ENCODE measurements at regions not wholly inside any gene's neighbourhood (a gene's known extent, or its start where the extent isn't known, plus 50 kb on each side); places are given as distances from the start of the nearest gene placed in this dataset.

DNA sequence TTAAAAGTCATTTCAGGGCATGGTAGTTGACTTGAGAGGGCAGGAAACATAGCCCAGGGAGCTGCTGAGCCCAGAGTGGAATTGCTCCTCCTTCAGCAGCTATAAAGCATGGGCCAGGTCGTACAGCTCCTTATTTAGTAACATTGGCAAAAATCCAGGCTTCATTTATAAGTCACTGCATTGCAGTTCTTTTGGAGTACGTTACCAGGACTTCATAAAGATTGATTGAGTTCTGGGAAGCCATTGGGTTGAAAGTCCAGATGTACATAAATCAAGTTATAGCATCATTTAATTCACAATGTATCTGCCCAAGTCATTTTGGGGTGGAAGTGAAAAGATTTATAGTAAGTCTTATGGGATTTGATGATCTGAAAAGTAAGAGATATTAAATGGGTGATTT lies 53.0 kb upstream of the ANKEF1 start:
- Histone ChIP-seq H3K27me3 (no peaks in the 10 kb centered on the region), H3K27ac (no peak overlapping the region), H3K4me3 (no peak overlapping the region), H3K9me3 (no peaks in the 10 kb centered on the region), H3K36me3 (no peaks in the 10 kb centered on the region), H3K4me1 (peaks cover 0 to 19% (median 0%) of the 10 kb centered on the region in 12 donors)
- 31 to 45% (median 36%) methylated on average over 2 of the region's 2 CpGs for WGBS, 4 donors
- DNase-seq (no peak), ATAC-seq (no peak)
- intact Hi-C loops (cut with DNase I): loop anchor here in 2 of 10 donors (2.0 to 5.0 kb wide), 3 partner anchors 103 to 445 kb away; no protein-coding TSS in a partner anchor
- no peak for TF ChIP-seq POLR2A (IDR thresholded peaks at IDR 0.05)
- TF ChIP-seq, protein P1, sequence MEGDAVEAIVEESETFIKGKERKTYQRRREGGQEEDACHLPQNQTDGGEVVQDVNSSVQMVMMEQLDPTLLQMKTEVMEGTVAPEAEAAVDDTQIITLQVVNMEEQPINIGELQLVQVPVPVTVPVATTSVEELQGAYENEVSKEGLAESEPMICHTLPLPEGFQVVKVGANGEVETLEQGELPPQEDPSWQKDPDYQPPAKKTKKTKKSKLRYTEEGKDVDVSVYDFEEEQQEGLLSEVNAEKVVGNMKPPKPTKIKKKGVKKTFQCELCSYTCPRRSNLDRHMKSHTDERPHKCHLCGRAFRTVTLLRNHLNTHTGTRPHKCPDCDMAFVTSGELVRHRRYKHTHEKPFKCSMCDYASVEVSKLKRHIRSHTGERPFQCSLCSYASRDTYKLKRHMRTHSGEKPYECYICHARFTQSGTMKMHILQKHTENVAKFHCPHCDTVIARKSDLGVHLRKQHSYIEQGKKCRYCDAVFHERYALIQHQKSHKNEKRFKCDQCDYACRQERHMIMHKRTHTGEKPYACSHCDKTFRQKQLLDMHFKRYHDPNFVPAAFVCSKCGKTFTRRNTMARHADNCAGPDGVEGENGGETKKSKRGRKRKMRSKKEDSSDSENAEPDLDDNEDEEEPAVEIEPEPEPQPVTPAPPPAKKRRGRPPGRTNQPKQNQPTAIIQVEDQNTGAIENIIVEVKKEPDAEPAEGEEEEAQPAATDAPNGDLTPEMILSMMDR (IDR thresholded peaks at IDR 0.05): no peak

DNA sequence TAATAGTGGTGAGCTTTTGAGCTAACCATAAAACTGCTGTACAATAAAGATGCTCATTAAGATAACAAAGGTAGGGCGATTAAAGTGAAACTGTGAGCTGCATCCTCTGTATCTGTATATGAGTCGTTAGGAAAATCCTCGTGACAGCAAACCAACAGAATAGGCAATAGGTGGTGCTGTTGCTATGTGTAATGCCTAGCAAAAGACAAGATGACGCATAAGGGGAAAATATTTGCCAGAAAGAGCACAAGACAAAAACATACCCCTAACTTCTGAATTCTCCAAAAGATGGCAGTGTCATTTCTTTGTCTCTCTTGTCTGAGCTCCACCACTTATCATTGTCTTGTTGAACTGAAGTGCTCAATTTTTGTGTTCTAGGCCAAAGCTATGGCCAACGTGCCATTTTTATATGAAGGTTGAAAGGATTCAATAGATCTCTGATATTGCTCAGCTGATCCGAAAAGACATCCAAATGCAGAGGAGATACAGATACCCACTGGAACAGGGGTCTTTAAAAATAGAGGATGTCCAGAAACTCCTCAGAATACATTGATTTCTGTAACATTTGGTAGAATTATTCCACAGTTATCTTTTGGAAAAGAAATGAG lies 56.3 kb upstream of the ANKEF1 start:
- DNase-seq: peak in 2 of 5 donors; percentile 32 to 40
- intact Hi-C loops (cut with DNase I): loop anchor here (2.0 to 10.0 kb wide), 9 partner anchors 99 to 1566 kb away; no protein-coding TSS in a partner anchor
- ATAC-seq: peak; percentile 58 to 91 (median 88)
- 21 to 26% (median 23%) methylated on average over 6 of the region's 6 CpGs for WGBS, 4 donors
- peaks cover 0 to 9% (median 0%) of the 10 kb centered on the region in 12 donors for H3K4me1 ChIP-seq
- H3K36me3 ChIP-seq: no peaks in the 10 kb centered on the region
- no peaks in the 10 kb centered on the region for H3K9me3 ChIP-seq
- no peak overlapping the region for H3K27ac ChIP-seq
- TF ChIP-seq, protein P1 (IDR thresholded peaks at IDR 0.05): peak; percentile 54 to 92 (median 78)
- TF ChIP-seq POLR2A (IDR thresholded peaks at IDR 0.05): no peak
- no peak overlapping the region for H3K4me3 ChIP-seq
- H3K27me3 ChIP-seq: no peaks in the 10 kb centered on the region

DNA sequence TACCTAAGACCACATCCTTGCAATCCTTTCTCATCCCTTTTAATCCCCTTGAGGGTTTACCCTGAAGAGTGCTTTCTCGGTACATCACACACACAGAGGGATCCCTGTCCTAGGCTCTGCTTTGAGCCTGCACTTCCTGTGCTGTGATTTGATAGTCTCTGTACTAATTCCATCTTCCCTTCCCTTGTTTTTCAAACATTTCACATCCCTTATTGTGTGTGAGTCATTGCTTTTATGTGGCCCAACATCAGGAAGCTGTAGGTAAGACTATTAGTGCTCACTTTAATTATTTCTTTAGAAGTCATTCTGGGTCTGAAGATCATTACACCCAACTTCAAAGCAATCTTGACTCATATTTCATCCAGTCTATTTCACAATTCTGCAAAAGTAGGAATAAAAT lies 57.2 kb upstream of the ANKEF1 start:
- peaks cover 0 to 4% (median 0%) of the 10 kb centered on the region in 12 donors for H3K4me1 ChIP-seq
- TF ChIP-seq, protein P1 (IDR thresholded peaks at IDR 0.05): no peak
- no peak for ATAC-seq
- H3K4me3 ChIP-seq: no peak overlapping the region
- DNase-seq: no peak
- no peaks in the 10 kb centered on the region for H3K36me3 ChIP-seq
- no peak overlapping the region for H3K27ac ChIP-seq
- 19 to 42% (median 30%) methylated on average over 1 of the region's 1 CpG for WGBS, 4 donors
- no peaks in the 10 kb centered on the region for H3K9me3 ChIP-seq
- intact Hi-C loops (cut with DNase I): loop anchor here (2.0 to 10.0 kb wide), 9 partner anchors 100 to 1567 kb away; no protein-coding TSS in a partner anchor
- no peaks in the 10 kb centered on the region for H3K27me3 ChIP-seq

- Histone ChIP-seq H3K9me3 (no peaks in the 10 kb centered on the region), H3K4me3 (no peak overlapping the region), H3K27ac (no peak overlapping the region), H3K4me1 (peaks cover 0 to 4% (median 0%) of the 10 kb centered on the region in 12 donors), H3K36me3 (no peaks in the 10 kb centered on the region), H3K27me3 (peaks cover 0 to 19% (median 0%) of the 10 kb centered on the region in 9 donors)
- ATAC-seq: no peak
- TF ChIP-seq, protein P1 (IDR thresholded peaks at IDR 0.05): no peak
- TF ChIP-seq POLR2A (IDR thresholded peaks at IDR 0.05): no peak
- DNase-seq: no peak
- 56 to 66% (median 62%) methylated on average over 2 of the region's 2 CpGs for WGBS, 4 donors
- intact Hi-C loops (cut with DNase I): loop anchor here in 1 of 10 donors (10.0 kb wide), 1 partner anchor 1570 kb away; no protein-coding TSS in a partner anchor
These were observed 60.5 kb upstream of the ANKEF1 start for GRCh38 chr20:9974324-9974723.

All from heart left ventricle (tissue), 16 donors.